HG03432 (cell line): ENCODE measurements at regions not wholly inside any gene's neighbourhood (a gene's known extent, or its start where the extent isn't known, plus 50 kb on each side); places are given as distances from the start of the nearest gene placed in this dataset.
A peak's percentile ranks its signal among the peaks of the same experiment; 100 is the strongest.
"Not testable (repeated sequence)": the region's sequence is repeated elsewhere in the genome, so short reads cannot be mapped to it uniquely, and the experiment has no call there.

Experiments
- ATAC-seq: cut with Tn5 transposase; IDR thresholded peaks from one replicate; pipeline ENCODE4 v1.9.1; 2021; ENCODE audit warnings: mild to moderate bottlenecking, moderate library complexity; ENCODE audit not compliant: unreplicated experiment

GRCh38 chr3:194860725-194861124 is 175.0 kb downstream of the FAM43A start:
- ATAC-seq, result no peak

- no peak for ATAC-seq
Observed at GRCh38 chr3:194861375-194861774, 175.7 kb downstream of the FAM43A start.

- no peak for ATAC-seq
Observed at GRCh38 chr3:194865061-194865460, 179.4 kb downstream of the FAM43A start.

- no peak for ATAC-seq
Observed at GRCh38 chr3:194865615-194866014, 179.9 kb downstream of the FAM43A start.

GRCh38 chr3:194866236-194866635 is 180.6 kb downstream of the FAM43A start:
- ATAC-seq, result no peak

GRCh38 chr3:194867270-194867983 is 181.7 kb downstream of the FAM43A start:
- ATAC-seq, result no peak

GRCh38 chr3:194868831-194869230 is 183.1 kb downstream of the FAM43A start:
- ATAC-seq, result no peak

- no peak for ATAC-seq
Observed at GRCh38 chr3:194869482-194870169, 183.9 kb downstream of the FAM43A start.

- ATAC-seq, result no peak
Observed at GRCh38 chr3:194870394-194871110, 184.9 kb downstream of the FAM43A start.

GRCh38 chr3:194871143-194871863 is 185.6 kb downstream of the FAM43A start:
- peak; percentile 71 for ATAC-seq

GRCh38 chr3:194871864-194872668 is 186.4 kb downstream of the FAM43A start:
- peak; percentile 15 for ATAC-seq

GRCh38 chr3:194872669-194872977 is 186.9 kb downstream of the FAM43A start:
- ATAC-seq, result no peak

GRCh38 chr3:194873474-194873873 is 187.8 kb downstream of the FAM43A start:
- not testable (repeated sequence) for ATAC-seq

GRCh38 chr3:194874206-194874605 is 188.5 kb downstream of the FAM43A start:
- ATAC-seq, result no peak

GRCh38 chr3:194874783-194875182 is 189.1 kb downstream of the FAM43A start:
- no peak for ATAC-seq

GRCh38 chr3:194875581-194876402 is 190.1 kb downstream of the FAM43A start:
- ATAC-seq, result no peak

- no peak for ATAC-seq
Observed at GRCh38 chr3:194876403-194877095, 190.9 kb downstream of the FAM43A start.

GRCh38 chr3:194877291-194878119 is 191.8 kb downstream of the FAM43A start:
- no peak for ATAC-seq
